ENCODE measurements at regions not wholly inside any gene's neighbourhood (a gene's known extent, or its start where the extent isn't known, plus 50 kb on each side); places are given as distances from the start of the nearest gene placed in this dataset.

- Histone ChIP-seq H3K27me3 (replicated peaks in 1 of 7) (no peaks in the 10 kb centered on the region), H3K4me3 (no peak overlapping the region), H3K4me1 (no peaks in the 10 kb centered on the region), H3K36me3 (no peaks in the 10 kb centered on the region), H3K9me3 (no peaks in the 10 kb centered on the region), H3K27ac (no peak overlapping the region)
- no peak for DNase-seq
- TF ChIP-seq POLR2AphosphoS5 (IDR thresholded peaks at IDR 0.05) (no peak), CTCF (IDR thresholded peaks at IDR 0.05 in 8 of 11, conservative IDR thresholded peaks at IDR 0.05 in 3 of 11) (no peak), POLR2A (IDR thresholded peaks at IDR 0.05) (no peak)
- intact Hi-C loops (cut with DNase I; ENCODE audit: low total_unique reads), result no loop called here
- WGBS, 5 donors, result 69 to 88% (median 83%) methylated on average over 1 of the region's 1 CpG
Measured at GRCh38 chr5:57987552-57987951, 472.3 kb downstream of the PLK2 start.

- Histone ChIP-seq H3K4me3 (no peak overlapping the region), H3K36me3 (no peaks in the 10 kb centered on the region), H3K9me3 (no peaks in the 10 kb centered on the region), H3K27me3 (replicated peaks in 1 of 7) (no peaks in the 10 kb centered on the region), H3K27ac (no peak overlapping the region), H3K4me1 (no peaks in the 10 kb centered on the region)
- TF ChIP-seq POLR2AphosphoS5 (IDR thresholded peaks at IDR 0.05) (no peak), CTCF (IDR thresholded peaks at IDR 0.05 in 8 of 11, conservative IDR thresholded peaks at IDR 0.05 in 3 of 11) (no peak), POLR2A (IDR thresholded peaks at IDR 0.05) (no peak)
- DNase-seq, result no peak
- intact Hi-C loops (cut with DNase I; ENCODE audit: low total_unique reads), result no loop called here
Measured at GRCh38 chr5:57986761-57987341, 473.0 kb downstream of the PLK2 start.

- 31 to 51% (median 39%) methylated on average over 2 of the region's 2 CpGs for WGBS, 5 donors
- TF ChIP-seq POLR2AphosphoS5 (IDR thresholded peaks at IDR 0.05), result no peak
- TF ChIP-seq CTCF (IDR thresholded peaks at IDR 0.05 in 8 of 11, conservative IDR thresholded peaks at IDR 0.05 in 3 of 11), result no peak
- no peak for TF ChIP-seq POLR2A (IDR thresholded peaks at IDR 0.05)
- intact Hi-C loops (cut with DNase I; ENCODE audit: low total_unique reads), result no loop called here
Measured at GRCh38 chr5:57983426-57983825, 476.5 kb downstream of the PLK2 start.

GRCh38 chr5:57979671-57980070 lies 480.2 kb downstream of the PLK2 start:
- H3K9me3 ChIP-seq, result peaks cover 0 to 2% (median 0%) of the 10 kb centered on the region in 8 donors
- DNase-seq, result no peak
- H3K27ac ChIP-seq, result no peak overlapping the region
- WGBS, 5 donors, result 79 to 94% (median 91%) methylated on average over 3 of the region's 3 CpGs
- H3K4me3 ChIP-seq, result no peak overlapping the region
- H3K4me1 ChIP-seq, result no peaks in the 10 kb centered on the region
- TF ChIP-seq CTCF (IDR thresholded peaks at IDR 0.05 in 8 of 11, conservative IDR thresholded peaks at IDR 0.05 in 3 of 11) (no peak), POLR2AphosphoS5 (IDR thresholded peaks at IDR 0.05) (no peak), POLR2A (IDR thresholded peaks at IDR 0.05) (no peak)
- H3K27me3 ChIP-seq (replicated peaks in 1 of 7), result no peaks in the 10 kb centered on the region
- no peaks in the 10 kb centered on the region for H3K36me3 ChIP-seq
- intact Hi-C loops (cut with DNase I; ENCODE audit: low total_unique reads), result no loop called here

More at GRCh38 chr5:57983426-57983825, 476.5 kb downstream of the PLK2 start:
- Histone ChIP-seq H3K9me3 (no peaks in the 10 kb centered on the region), H3K4me3 (no peak overlapping the region), H3K36me3 (no peaks in the 10 kb centered on the region), H3K27ac (no peak overlapping the region), H3K4me1 (no peaks in the 10 kb centered on the region), H3K27me3 (replicated peaks in 1 of 7) (no peaks in the 10 kb centered on the region)
- DNase-seq, result no peak

All from spleen (tissue), 11 donors.